ENCODE measurements at regions not wholly inside any gene's neighbourhood (a gene's known extent, or its start where the extent isn't known, plus 50 kb on each side); places are given as distances from the start of the nearest gene placed in this dataset.
A peak's percentile ranks its signal among the peaks of the same experiment; 100 is the strongest.

DNA sequence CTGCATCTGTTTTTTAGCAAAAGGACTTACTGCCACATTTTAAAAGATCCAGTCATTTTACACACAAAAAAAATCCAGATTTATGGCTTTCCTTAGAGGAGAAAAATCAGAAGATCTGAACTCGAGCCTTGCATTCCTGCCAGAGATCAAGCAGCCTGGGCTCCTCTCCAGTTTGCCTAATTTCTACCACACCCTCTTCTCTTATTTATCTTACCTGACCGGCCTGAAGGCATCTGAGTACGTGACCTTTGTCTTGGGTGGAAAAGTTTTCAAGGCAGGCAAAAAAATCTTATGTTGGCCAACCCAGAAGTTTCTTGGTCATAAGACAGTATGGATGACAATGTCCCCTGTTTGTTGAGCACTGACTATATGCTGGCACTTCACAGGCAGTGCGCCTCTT, 60.3 kb downstream of the CHRD start:
- Histone ChIP-seq H3K27ac (ENCODE audit: low read length) (no peak overlapping the region), H3K4me3 (ENCODE audit: low read length) (no peak overlapping the region), H3K9me3 (ENCODE audit: control insufficient read depth, low read length) (no peaks in the 10 kb centered on the region), H3K27me3 (ENCODE audit: control insufficient read depth, insufficient read depth) (no peaks in the 10 kb centered on the region), H3K4me1 (ENCODE audit: control insufficient read depth, insufficient read depth, low read length) (no peaks in the 10 kb centered on the region)
- 59% methylated on average over 4 of the region's 4 CpGs for WGBS
- ATAC-seq (no peak), DNase-seq (no peak)
- intact Hi-C loops (cut with DNase I): no loop called here

DNA sequence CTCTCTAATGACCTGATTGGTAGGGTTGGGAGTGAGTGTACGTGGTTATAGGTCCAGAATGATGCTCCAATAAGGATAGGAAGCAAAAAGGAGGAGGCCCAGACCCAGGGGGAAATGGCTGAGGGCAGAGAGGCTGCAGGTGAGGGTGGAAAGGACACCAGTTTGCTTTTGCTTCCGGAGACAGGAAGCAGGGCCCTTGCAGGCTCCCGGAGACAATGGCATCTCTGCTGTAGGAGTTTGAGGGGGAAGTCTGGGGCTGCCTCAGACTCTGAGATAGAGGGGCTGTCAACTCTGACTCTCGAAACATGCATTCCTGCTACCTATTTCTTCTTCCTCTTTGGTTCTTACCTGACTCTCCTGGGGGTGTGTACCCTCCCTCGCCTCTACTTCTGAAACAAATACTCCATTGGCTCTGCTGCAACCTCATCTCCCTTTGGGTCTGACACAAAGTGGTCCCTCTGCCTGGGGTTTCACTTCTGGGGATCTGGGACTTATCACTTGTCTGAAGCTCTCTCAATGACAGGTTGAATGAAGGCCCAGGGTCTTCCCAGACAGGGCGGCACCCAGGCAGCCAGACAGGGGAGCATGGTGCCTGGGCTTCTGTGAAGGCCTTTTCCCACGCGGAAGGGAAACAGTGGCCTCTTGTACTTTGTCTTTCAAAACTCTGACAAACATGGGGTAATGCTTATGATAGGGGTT, 61.5 kb downstream of the CHRD start:
- ATAC-seq (no peak), DNase-seq (no peak)
- 47% methylated on average over 8 of the region's 8 CpGs for WGBS
- Histone ChIP-seq H3K4me1 (ENCODE audit: control insufficient read depth, insufficient read depth, low read length) (no peaks in the 10 kb centered on the region), H3K27me3 (ENCODE audit: control insufficient read depth, insufficient read depth) (no peaks in the 10 kb centered on the region), H3K9me3 (ENCODE audit: control insufficient read depth, low read length) (no peaks in the 10 kb centered on the region), H3K27ac (ENCODE audit: low read length) (no peak overlapping the region), H3K4me3 (ENCODE audit: low read length) (no peak overlapping the region)
- intact Hi-C loops (cut with DNase I): no loop called here

DNA sequence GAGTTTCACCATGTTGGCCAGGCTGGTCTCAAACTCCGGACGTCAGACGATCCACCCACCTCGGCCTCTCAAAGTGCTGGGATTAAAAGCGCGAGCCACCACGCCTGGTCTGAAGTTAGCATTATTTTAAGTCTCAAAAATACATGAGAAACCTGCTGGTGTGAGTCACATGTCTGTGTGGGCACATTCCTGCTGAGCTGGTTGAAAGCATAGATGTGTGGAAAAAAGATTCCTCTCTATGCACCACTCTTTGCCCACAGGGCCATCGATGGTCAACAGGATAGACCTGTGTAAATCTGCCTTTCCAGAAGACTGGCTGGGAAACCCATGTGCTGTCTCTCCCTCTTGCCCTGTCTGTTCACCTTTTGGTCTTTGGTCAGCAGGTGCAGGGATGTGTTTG, 63.5 kb downstream of the CHRD start:
- intact Hi-C loops (cut with DNase I): no loop called here
- no peaks in the 10 kb centered on the region for H3K27me3 ChIP-seq (ENCODE audit: control insufficient read depth, insufficient read depth)
- no peaks in the 10 kb centered on the region for H3K4me1 ChIP-seq (ENCODE audit: control insufficient read depth, insufficient read depth, low read length)
- ATAC-seq (no peak), DNase-seq (no peak)
- H3K27ac ChIP-seq (ENCODE audit: low read length): no peak overlapping the region
- no peak overlapping the region for H3K4me3 ChIP-seq (ENCODE audit: low read length)
- no peaks in the 10 kb centered on the region for H3K9me3 ChIP-seq (ENCODE audit: control insufficient read depth, low read length)
- WGBS: 96% methylated on average over 8 of the region's 8 CpGs

DNA sequence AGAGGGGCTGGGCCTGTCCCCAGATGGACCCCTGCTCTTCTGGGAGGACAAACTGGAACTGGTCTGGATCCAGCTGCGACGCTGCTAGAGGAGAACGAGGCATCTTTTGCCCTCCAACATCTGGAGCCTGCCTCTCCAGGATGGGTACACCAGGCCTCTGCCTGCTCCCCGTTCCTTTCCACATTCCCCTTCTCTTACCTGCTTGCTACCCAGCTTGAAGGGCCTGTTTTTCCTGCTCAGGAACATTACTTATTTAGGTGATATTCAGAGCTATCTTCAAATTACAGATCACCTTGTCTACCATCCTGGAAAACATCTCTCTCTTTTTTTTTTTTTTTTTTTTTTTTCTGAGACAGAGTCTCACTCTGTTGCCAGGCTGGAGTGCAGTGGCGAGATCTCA, 64.0 kb downstream of the CHRD start:
- 93% methylated on average over 5 of the region's 5 CpGs for WGBS
- DNase-seq (no peak), ATAC-seq (no peak)
- no peak overlapping the region for H3K4me3 ChIP-seq (ENCODE audit: low read length)
- no peak overlapping the region for H3K27ac ChIP-seq (ENCODE audit: low read length)
- intact Hi-C loops (cut with DNase I): no loop called here
- no peaks in the 10 kb centered on the region for H3K9me3 ChIP-seq (ENCODE audit: control insufficient read depth, low read length)
- no peaks in the 10 kb centered on the region for H3K27me3 ChIP-seq (ENCODE audit: control insufficient read depth, insufficient read depth)
- no peaks in the 10 kb centered on the region for H3K4me1 ChIP-seq (ENCODE audit: control insufficient read depth, insufficient read depth, low read length)

DNA sequence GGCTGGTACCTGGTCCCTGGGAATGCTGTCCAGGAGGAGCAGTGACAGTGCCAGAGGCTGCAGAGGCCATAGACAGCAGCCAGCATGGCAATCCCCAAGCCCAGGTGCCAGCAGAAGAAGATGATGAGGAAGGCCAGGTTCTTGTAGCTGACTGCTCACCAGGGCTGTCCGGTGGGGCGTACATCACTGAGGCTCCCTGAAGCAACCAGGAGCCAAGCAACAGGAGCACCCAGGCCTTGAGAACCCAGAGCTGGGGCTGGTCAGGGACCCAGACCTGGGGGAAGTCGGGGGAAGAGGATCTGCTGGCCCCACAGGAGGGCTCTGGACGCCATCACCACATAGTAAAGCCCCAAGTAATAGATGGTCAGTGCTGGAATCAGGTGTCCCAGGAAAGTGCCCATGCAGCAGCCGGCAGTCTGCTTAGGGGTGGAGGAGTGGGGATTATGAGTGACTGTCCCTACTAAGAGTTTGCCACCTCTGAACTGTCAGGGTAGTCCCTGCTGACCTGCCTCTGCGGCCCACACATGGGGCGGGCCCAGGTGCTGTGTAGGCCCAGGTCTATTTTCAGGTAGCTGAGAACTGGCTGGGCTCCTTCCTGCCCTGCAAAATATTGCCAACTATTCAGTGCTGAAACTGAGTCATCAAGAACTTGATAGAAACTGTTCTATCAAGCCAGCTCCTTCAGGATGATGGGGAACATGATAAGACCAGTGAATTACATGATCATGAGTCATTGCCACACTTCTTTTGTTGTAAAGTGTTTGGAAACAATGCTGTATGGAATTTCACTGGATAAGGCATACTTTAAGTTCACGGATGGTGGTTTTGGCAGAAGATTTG, 68.7 kb downstream of the CHRD start:
- no peak overlapping the region for H3K27ac ChIP-seq (ENCODE audit: low read length)
- no peaks in the 10 kb centered on the region for H3K4me1 ChIP-seq (ENCODE audit: control insufficient read depth, insufficient read depth, low read length)
- DNase-seq: no peak
- intact Hi-C loops (cut with DNase I): no loop called here
- H3K9me3 ChIP-seq (ENCODE audit: control insufficient read depth, low read length): no peaks in the 10 kb centered on the region
- H3K27me3 ChIP-seq (ENCODE audit: control insufficient read depth, insufficient read depth): no peaks in the 10 kb centered on the region
- ATAC-seq: peak in 1 of 2 donors; percentile 57
- 78% methylated on average over 8 of the region's 8 CpGs for WGBS
- no peak overlapping the region for H3K4me3 ChIP-seq (ENCODE audit: low read length)

DNA sequence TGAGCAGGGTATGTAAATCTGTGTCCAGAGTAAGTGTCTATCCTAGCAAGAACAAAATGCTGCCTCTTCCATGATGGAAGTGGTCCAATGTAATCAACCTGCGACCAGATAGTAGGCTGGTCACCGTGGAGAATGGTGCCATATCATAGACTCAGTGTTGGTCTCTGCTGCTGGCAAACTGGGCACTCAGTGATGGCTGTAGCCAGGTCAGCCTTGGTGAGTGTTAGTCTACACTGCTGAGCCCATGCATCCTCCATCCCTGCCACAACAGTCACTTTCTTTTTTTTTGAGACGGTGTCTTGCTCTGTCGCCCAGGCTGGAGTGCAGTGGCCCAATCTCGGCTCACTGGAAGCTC, 69.3 kb downstream of the CHRD start:
- DNase-seq (no peak), ATAC-seq (no peak)
- WGBS: 84% methylated on average over 5 of the region's 5 CpGs
- Histone ChIP-seq H3K4me3 (ENCODE audit: low read length) (no peak overlapping the region), H3K27me3 (ENCODE audit: control insufficient read depth, insufficient read depth) (no peaks in the 10 kb centered on the region), H3K9me3 (ENCODE audit: control insufficient read depth, low read length) (no peaks in the 10 kb centered on the region), H3K27ac (ENCODE audit: low read length) (no peak overlapping the region), H3K4me1 (ENCODE audit: control insufficient read depth, insufficient read depth, low read length) (no peaks in the 10 kb centered on the region)
- intact Hi-C loops (cut with DNase I): no loop called here

DNA sequence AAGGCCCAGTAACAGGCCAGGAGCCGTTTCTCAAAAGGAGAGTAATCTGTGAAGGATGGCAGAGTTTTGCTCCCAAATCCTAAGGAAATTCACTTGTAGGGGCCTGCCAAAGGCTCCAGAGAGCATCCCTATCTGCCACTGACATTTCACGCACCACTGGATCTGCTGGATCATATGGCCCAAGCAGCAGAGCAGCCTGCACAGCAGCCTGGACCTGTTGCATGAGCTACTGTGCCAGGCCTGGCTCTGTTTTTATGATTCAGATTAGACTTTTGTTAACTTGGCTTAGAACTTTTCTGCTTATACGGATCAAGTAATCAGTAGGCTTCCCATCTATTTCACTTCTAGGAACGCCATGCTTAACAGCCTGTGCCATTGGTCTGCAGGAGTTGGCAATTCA, 70.7 kb downstream of the CHRD start:
- Histone ChIP-seq H3K27me3 (ENCODE audit: control insufficient read depth, insufficient read depth) (no peaks in the 10 kb centered on the region), H3K4me1 (ENCODE audit: control insufficient read depth, insufficient read depth, low read length) (no peaks in the 10 kb centered on the region), H3K4me3 (ENCODE audit: low read length) (no peak overlapping the region), H3K9me3 (ENCODE audit: control insufficient read depth, low read length) (no peaks in the 10 kb centered on the region), H3K27ac (ENCODE audit: low read length) (no peak overlapping the region)
- ATAC-seq: no peak
- intact Hi-C loops (cut with DNase I): no loop called here
- 91% methylated on average over 4 of the region's 4 CpGs for WGBS
- DNase-seq: no peak

DNA sequence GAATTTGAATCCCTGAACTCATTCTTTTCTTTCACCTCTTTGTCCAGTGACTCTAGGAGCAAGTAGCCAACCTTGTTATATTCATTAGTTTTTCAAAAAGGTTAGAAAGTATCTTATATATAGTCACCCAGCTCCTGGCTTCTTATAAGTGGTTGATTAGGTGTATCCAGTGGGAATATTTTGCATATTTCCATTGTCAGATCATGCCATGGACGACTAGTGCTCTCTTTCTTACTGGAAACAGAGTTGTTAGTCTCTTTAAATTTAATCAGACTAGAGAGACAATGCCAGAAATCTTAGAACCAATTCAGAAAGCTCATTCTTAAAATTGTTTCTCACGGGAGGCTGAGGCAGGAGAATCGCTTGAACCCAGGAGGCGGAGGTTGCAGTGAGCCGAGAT, 73.4 kb downstream of the CHRD start:
- no peak for DNase-seq
- Histone ChIP-seq H3K27me3 (ENCODE audit: control insufficient read depth, insufficient read depth) (no peaks in the 10 kb centered on the region), H3K4me1 (ENCODE audit: control insufficient read depth, insufficient read depth, low read length) (no peaks in the 10 kb centered on the region), H3K27ac (ENCODE audit: low read length) (no peak overlapping the region), H3K4me3 (ENCODE audit: low read length) (no peak overlapping the region), H3K9me3 (ENCODE audit: control insufficient read depth, low read length) (peaks cover 2% of the 10 kb centered on the region)
- 73% methylated on average over 5 of the region's 5 CpGs for WGBS
- intact Hi-C loops (cut with DNase I): no loop called here
- no peak for ATAC-seq

DNA sequence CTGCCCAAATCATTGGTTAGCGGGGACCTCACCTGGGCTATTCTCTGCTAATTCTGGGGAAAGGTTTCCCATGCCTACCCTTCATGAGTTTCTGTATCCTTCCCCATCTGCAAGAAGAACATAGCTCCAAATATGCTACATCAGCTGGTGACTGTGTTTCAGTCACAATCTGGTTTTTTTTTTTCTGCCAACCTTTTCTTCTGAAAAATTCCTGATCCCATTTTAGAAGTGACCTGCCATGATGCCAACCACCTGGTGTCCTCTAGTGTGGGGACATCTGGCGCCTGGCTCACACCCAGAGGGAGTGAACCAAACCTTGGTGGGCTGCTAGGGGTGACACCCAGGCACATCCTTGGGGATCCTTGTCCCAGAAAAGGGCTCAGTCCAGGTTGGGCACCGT, 76.1 kb downstream of the CHRD start:
- Histone ChIP-seq H3K4me1 (ENCODE audit: control insufficient read depth, insufficient read depth, low read length) (no peaks in the 10 kb centered on the region), H3K4me3 (ENCODE audit: low read length) (no peak overlapping the region), H3K9me3 (ENCODE audit: control insufficient read depth, low read length) (peaks cover 2% of the 10 kb centered on the region), H3K27me3 (ENCODE audit: control insufficient read depth, insufficient read depth) (no peaks in the 10 kb centered on the region), H3K27ac (ENCODE audit: low read length) (no peak overlapping the region)
- intact Hi-C loops (cut with DNase I): no loop called here
- ATAC-seq (no peak), DNase-seq (no peak)
- 71% methylated on average over 3 of the region's 3 CpGs for WGBS

DNA sequence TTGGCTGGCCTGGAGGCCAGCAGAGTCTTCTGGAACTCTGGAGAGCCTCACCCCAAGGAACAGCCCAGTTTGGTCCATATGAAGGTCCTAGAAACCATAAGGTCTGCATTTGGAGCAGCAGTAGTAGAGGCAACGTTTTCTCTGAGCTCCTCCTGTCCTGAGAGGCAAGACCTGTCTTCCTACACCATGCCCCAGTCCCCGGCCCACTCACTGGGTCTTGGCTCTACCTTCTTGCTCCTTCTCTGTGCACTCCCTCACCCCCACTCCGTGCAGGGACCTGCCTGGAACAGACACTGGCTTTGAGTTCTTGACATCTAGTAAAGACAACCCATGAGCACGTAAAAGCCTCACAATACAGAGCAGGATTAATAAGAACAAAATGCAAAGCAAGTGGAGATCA, 76.6 kb downstream of the CHRD start:
- Histone ChIP-seq H3K4me3 (ENCODE audit: low read length) (no peak overlapping the region), H3K27ac (ENCODE audit: low read length) (no peak overlapping the region), H3K9me3 (ENCODE audit: control insufficient read depth, low read length) (peaks cover 2% of the 10 kb centered on the region), H3K27me3 (ENCODE audit: control insufficient read depth, insufficient read depth) (no peaks in the 10 kb centered on the region), H3K4me1 (ENCODE audit: control insufficient read depth, insufficient read depth, low read length) (no peaks in the 10 kb centered on the region)
- ATAC-seq (no peak), DNase-seq (no peak)
- 64% methylated on average over 4 of the region's 4 CpGs for WGBS
- intact Hi-C loops (cut with DNase I): no loop called here

DNA sequence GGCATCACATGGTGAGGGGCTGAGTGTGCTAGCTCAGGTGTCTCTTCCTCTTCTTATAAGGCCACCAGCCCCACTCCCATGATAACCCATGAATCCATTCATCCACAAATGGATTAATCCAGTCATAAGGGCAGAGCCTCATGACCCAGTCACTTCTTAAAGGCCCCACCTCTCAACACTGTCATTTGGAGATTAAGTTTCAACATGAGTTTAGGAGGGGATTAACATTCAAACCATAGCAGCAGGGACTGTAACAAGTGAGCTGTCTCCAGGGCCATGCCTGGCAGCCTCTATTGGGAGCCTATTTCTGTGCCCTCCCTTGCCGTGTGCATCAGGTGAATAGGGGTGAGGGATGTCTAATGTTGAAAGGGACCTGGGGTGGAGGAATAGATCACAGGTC, 77.5 kb downstream of the CHRD start:
- ATAC-seq: no peak
- intact Hi-C loops (cut with DNase I): no loop called here
- DNase-seq: no peak
- H3K4me1 ChIP-seq (ENCODE audit: control insufficient read depth, insufficient read depth, low read length): no peaks in the 10 kb centered on the region
- peaks cover 2% of the 10 kb centered on the region for H3K9me3 ChIP-seq (ENCODE audit: control insufficient read depth, low read length)
- 100% methylated on average over 1 of the region's 1 CpG for WGBS
- no peaks in the 10 kb centered on the region for H3K27me3 ChIP-seq (ENCODE audit: control insufficient read depth, insufficient read depth)
- H3K4me3 ChIP-seq (ENCODE audit: low read length): no peak overlapping the region
- H3K27ac ChIP-seq (ENCODE audit: low read length): no peak overlapping the region

Measured in right cardiac atrium (tissue), 5 donors.